Fibroblast of the conjunctiva (primary cell): ENCODE measurements at regions not wholly inside any gene's neighbourhood (a gene's known extent, or its start where the extent isn't known, plus 50 kb on each side); places are given as distances from the start of the nearest gene placed in this dataset.
"Not testable (repeated sequence)": the region's sequence is repeated elsewhere in the genome, so short reads cannot be mapped to it uniquely, and the experiment has no call there.

Source experiments
- DNase-seq: peaks from one replicate; pipeline ENCODE4 v3.0.0-alpha.2; 2010; ENCODE audit warnings: low read depth

DNA sequence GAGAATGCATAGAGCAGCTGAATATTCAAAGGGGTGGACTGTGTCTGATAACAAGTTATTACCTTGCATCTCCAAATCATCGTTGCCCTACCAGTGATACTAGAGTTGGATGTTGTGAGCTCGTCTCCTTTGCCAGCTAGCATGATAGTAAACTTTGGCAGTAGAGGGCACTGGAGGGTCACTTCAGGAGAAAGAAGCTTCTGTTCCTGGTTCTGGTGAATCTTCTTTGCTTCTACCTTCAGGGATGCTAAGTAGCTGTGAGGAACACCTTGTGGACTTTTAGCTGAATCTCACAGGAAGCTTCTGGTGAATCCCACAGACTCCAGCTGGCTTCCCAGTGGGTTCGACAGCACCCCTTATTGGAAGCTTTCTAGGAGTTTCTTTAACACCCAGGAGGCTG lies 626.6 kb upstream of the SGCD start:
- no peak for DNase-seq

DNA sequence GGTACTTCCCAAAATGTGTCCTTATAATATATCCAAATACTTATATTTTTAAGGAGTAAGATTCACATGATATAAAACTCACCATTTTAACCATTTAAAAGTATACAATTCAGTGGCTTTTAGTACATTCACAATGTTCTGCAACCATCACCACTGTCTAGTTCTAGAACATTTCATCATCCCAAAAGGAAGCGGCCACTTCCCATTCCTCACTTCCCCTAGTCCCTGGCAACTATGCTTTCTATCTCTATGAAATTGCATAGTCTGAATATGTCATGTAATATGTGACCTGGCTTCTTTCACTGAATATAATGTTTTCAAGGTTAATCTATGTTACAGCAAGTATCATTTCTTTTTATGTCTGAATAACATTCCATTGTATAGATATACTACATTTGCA lies 615.1 kb upstream of the SGCD start:
- no peak for DNase-seq

DNA sequence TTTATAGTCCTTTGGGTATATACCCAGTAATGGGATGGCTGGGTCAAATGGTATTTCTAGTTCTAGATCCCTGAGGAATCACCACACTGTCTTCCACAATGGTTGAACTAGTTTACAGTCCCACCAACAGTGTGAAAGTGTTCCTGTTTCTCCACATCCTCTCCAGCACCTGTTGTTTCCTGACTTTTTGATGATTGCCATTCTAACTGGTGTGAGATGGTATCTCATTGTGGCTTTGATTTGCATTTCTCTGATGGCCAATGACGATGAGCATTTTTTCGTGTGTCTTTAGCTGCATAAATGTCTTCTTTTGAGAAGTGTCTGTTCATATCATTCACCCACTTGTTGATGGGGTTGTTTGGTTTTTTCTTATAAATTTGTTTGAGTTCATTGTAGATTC lies 612.5 kb upstream of the SGCD start:
- DNase-seq, result not testable (repeated sequence)

DNA sequence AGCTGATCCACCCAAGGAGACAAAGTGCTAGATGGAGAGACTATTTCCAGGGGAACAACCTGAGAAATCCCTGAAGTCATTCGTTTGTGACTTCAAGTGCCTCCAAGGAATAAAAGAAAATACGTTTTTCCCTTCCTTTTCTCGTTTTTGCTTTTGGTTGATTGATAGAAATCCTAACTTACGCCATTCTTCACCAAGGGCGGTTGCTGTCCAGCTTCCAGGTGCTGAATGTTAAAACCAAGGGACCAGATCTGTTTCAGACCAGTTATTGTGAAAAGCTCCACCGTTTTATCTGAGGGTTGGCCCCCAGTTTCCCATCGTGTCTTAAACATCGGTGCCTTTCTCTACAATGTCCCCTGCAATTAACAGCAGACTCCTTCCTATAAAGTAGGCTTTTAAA lies 600.7 kb upstream of the SGCD start:
- no peak for DNase-seq

DNA sequence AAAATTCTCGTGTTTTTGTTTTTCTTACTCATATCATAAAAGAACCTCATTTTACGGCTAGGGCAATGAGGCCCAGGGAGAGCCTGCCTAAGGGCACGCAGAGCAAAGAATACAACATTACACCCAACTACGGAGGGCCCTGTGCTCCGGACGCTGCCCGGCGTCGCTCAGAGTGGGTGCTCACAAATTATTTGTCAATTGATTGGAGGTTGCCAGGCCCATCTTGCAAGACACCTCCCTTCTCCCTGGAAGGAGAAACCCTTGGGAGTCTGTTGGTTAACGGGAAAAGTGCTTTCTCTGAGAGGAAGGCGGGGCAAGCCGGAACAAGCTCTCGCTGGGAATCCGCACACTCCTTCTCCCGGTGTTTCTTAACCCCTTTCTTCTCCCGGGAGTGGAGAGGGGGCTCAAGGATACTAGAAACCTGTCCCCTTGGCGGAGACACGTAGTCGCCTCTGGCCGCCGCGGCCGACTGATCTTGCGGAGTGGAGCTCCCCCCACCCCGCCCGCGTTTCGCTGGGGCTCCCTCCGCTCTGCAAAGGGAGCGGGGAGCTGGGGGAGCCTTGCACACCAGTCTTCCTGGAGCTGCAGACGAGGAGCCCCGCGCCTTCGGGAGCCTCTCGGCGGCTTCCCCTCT lies 599.3 kb upstream of the SGCD start:
- DNase-seq, result no peak

DNA sequence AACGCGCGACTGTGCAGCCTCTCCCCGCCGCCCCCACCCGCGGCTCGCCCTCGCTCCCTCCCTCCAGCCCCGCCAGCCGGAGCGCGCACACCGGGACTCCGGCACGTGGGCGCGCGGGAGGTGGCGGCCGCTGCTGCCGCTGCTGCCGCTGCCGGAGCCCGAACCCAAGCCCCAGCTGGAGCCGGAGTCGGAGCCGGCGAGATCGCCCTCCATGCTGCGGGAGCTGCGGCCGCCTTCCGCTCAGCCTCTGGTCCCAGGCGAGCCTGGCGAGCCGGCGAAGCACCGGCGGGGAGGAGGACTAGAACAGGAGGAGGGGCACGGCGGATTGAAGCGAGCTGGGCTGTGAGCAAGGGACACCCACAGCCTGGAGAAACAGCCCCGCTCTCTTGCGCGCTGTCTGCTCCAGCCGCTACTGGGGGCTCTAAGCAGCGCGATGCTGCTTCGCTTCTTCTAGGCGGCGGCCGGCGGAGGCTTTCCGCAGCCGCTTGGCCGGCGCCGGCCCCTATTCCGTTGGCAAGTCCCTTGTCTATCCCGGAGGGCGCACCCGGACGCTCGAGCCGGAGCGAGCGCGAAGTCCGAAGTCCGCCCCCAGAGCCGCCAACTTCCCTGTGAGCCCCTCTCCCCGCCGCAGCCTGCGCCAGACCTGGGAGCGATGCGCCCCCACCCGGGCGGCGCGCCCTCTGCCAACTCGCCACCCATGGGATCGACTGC lies 598.7 kb upstream of the SGCD start:
- DNase-seq, result no peak

DNA sequence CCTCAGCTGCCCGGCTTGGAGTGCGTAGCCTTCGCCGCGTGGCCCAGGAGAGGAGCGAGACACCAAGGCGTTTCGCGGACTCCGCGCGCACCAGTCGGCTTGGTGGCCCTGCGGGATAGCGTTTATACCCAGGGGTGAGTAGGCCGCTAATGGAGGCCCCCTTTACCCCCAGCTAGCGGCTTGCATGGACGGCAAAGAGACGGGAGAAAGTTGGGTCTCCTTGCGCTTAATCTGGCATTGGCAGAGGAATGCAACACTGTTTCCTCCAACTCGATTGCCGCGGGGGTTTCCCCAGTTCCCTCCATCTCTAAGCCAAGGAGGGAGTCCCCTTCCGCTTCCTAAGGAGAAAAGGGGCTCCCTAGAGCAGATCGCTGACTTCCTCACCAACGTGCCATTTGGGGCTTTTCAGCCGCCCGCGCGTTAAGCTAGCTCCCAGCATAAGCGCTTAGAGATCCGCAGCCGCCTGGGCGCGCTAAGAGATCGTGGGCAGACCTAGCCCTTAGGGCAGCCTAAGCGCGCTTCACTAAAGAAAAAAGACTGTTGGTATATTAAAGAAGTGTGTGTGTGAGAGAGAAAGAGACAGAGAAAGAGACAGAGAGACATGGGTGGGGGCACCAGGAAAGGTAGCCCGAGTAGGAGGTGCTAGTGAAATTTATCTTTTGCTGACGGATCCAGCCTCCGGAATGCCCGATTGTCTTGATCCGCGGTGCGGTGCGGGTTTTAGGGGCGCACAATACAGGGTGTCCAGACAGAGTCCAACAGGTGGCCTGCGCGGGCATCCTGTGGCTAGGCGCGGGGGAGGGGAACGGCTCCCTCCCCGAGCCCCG lies 597.9 kb upstream of the SGCD start:
- no peak for DNase-seq

DNA sequence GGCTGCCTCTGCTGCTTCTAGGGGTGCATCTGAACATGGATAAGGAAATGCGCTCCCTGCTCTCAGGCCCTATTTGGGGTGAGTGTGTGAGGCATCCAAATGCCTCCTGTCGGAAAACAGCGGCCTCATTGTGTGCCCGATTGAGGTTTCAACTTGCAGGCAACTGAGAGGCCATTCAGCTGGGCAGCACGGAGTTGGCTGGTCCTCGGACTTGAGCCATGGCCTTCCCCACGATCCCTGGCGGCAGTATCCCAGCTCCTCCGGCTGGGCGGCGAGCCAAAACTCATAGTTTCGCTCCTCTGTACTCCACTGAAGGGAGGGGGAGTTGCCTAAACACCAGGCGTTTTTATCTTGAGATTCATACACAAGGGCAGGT lies 597.3 kb upstream of the SGCD start:
- DNase-seq, result no peak

DNA sequence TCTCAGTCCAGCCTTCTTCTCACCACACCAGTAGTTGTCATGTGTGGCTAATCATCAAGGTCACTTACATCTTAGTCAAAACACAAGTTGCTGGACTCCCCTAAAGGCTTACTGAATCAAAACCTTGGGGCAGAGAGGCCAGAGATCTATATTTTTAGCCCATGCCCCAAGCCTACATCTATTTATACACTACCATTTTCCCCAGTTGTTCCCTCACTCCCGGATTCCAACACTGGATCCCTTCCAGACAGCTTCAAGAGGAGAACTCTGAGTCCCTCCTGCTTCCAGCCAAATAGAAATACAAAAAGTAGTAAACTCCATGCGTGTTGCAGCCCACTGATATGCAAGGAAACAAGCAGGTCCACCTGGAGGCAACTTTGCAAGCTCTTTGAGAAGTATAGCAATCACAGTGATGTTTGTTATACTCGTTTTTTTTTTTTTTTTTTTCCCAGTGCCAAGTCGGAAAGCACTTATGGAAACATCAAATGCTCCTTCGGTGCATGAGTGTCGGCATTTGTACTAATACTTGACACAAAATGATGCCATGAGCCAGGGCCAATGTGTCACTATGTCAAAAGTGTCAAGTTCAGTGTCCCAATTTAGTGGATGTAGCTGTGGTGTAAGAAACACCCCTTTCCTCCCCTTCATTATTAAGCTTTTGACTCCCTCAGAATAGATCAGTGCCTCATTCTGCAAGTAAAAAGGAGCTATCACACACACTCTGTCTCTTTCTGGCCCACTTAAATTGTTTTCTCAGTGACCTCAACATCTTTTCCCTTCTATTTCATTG lies 594.2 kb upstream of the SGCD start:
- DNase-seq, result no peak

DNA sequence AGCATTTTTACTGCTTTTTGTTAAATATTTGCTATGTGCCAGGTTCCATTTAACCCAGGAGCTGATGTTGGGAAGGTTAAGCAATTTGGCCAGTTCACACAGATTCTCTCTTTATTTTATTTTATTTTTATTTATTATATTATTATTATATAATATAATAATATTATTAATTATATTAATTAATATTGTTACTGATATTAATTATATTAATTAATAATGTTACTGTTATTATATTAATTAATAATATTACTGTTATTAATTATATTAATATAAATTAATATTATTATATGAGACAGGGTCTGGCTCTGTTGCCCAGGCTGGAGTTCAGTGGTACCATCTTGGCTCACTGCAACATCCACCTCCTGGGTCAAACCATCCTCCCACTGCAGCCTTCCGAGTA lies 593.0 kb upstream of the SGCD start:
- DNase-seq, result no peak

DNA sequence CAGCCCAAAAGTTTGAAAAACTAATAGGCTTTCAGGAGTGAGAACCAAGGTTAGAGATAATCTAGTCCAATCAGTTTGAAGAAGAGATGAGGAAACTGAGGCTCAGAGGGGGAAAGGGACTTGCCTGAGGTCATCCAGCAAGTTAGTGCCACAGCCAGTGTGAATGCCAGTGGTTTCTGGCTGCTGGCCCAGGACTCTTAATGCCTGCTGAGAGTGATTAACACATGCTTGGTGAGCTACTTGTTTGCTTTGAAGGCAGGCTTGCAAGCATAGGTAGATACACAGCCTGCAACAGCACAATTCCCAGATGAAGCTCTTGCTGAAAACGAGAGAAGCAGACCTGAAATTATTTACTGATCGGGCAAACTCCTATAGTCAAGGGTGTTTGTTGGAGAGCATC lies 591.6 kb upstream of the SGCD start:
- DNase-seq, result no peak

DNA sequence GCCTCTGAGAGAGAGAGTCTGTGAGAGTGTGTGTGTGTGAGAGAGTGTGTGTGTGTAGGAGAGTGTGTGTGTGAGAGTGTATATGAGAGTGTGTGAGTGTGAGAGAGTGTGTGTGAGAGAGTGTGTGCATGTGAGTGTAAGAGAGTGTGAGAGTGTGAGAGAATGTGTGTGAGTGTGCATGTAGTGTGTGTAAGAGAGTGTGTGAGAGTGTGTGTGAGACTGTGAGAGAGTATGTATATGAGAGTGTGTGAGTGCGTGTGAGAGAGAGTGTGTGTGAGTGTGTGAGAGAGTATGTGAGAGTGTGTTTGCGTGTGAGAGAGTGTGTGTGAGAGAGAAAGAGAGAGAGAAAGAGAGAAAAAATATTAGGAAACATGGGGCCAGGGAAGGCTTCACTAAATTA lies 588.3 kb upstream of the SGCD start:
- no peak for DNase-seq

DNA sequence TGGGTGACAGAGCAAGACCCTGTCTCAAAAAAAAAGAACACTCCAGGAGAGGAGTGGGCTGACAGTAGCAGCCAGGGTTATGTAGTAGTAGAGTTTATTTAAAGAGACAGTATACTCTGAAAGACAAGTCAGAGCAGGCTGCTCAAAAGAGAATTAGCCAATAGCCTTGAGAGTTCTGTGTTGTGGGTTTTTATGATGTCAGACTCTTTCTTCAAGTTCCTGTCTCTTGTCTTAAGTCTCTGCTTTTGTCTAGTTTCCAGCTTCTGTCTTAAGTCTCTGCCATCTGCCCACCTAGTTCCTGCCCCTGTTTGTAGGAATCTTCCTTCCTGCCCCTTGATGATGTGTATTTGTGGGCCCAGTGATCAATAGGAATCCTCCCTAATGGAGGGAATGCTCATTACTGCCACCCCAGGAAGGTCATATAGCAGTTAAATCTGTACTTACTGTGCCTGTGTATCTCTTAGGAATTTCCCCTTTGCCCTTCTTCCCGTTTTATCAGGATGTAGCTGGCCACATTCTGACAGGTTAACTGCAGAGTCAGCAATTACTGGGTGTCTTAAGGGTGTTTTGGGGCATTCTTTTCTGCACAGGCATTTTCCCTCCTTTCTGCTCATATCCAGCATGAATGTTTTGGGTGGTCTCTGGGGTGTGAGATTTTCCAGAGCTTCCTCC lies 580.5 kb upstream of the SGCD start:
- no peak for DNase-seq

DNA sequence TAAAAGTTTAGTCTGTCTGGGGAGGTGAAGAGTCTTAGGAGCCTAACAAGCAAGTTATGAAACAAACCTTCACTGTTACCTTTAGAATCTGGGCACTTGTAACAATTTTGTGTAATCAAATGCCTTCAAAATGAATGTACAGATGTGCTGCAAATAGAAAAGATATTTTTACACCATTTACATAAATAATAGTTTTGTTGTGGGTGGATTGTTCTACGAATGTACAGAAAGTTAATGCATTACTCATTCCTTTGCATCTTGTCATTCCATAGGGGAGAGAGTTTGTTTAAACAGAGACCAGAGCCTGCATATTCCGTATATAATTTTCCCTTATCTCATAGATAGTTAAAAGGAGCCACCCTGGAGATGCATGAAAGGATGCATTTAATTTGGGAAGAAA lies 576.9 kb upstream of the SGCD start:
- no peak for DNase-seq

DNA sequence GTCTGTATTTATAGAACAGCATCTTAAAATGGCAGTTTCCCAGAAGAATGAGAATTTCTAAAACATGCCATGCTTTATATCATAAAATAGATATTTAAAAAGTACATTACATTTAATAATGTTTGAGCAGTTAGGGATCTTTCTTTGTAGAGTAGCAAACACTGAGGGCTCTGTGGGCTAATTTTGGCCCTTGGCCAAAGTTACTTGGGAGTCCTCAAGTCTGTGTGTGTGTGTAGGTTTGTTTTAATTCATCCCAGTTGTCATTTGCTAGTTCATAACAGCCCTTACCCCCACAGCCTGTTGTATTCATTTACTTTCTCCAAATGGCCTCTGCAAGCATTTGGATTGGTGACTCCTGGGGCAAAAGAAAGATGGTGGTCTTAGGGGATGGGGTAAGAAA lies 576.4 kb upstream of the SGCD start:
- DNase-seq, result no peak

DNA sequence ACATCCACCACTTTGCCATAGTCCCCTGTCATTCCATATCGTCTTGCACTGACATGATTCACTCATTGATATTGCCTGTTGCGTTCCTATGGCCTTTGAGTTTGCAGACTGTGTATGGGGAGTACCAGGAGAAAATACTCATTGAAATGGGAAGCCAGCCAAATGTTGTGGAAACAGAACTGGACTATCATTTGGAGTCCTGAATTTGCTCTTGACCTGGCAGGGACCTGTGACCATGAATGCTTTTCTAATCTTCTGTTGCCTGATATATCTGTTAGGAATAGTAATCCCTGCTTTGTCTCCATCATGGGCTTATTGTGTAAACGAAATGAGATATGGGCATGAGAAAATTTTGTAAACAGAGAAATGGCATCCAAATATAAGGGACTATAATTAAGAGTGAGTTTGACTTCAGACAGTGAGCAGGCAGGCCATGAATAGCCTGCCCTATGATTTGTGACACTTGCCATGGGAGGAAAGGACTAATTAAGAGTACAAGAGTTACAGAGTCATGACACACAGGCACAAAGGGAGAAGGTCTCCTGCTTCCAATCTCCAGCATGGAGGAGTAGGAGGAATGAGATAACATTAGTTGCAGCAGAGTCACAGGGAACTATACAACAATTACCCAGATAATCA lies 572.9 kb upstream of the SGCD start:
- no peak for DNase-seq

DNA sequence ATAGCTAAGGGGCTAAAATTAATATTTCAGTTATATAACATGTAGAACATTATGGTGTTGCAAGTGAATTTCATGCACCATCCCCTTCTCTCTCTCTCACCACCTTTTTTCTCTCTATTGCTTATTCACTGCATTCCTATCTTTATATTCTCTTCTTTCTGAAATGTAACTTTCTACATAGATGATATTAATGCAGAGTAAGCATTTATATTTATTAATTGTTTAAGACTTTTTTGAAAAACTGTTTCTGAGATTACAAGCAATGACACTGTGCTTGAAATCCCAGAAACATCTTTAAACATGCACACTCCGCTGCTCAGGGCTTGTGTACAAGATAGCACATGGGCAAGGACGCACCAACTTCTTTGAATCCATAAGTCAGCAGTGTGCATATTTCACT lies 567.7 kb upstream of the SGCD start:
- no peak for DNase-seq

DNA sequence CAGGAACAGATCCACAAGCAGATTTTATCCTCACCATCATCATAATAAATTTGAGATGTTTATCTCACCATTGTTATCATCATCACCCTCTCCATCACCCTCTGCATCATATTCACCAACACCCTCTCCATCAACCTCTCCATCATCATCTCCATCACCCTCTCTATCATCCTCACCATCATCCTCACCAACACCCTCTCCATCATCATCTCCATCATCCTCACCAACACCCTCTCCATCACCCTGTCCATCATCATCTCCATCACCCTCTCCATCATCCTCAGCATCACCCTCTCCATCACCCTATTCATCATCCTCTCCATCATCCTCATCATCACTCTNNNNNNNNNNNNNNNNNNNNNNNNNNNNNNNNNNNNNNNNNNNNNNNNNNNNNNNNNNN lies 567.0 kb upstream of the SGCD start:
- DNase-seq, result no peak

DNA sequence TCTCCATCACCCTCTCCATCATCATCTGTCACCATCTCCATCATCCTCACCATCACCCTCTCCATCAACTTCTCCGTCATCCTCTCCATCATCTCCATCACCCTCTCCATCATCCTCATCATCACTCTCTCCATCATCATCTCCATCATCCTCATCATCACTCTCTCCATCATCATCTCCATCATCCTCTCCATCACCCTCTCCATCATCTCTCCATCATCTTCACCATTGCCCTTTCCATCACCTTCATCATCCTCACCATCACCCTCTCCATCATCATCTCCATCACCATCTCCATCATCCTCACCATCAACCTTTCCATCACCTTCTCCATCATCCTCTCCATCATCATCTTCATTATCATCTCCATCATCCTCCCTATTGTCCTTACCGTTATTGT lies 565.5 kb upstream of the SGCD start:
- DNase-seq, result no peak

DNA sequence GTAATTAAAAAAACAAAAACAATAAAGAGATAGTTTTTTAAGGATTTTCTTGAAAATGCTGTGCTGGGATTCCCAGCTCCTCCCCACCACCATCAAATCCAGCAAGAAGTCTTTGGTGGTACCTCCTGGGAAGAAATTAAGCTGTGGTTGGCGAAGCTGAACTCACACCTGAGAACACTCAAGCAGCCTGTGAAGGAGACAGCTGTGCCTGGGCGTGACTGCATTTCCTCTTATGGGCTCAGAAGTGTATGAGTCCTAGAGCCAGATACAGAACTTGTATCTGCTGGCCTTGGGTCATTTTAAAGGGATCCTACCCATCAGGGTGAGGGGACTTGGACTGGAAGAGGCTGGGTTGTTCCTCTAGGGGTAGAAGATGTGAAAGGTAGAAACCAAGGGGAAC lies 561.2 kb upstream of the SGCD start:
- DNase-seq, result no peak

DNA sequence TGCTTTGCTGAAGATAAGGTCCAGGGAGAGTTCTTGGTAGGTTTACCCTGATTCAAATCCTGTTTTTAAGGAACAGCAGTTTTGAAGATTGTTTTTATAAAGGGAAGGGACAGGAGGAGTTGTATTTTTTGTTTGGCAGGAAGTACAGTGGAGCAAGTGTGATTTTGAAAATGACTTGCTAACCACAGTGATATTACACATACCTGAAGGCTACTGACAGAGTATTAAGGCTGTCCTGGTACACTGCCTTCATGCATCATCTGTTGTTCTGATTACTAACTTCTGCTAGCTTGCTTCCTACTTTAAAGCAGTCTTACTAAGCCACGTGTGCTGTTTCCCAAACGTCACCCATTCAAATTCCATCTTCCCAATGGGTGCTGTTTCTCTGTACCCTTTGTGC lies 559.5 kb upstream of the SGCD start:
- DNase-seq, result no peak

DNA sequence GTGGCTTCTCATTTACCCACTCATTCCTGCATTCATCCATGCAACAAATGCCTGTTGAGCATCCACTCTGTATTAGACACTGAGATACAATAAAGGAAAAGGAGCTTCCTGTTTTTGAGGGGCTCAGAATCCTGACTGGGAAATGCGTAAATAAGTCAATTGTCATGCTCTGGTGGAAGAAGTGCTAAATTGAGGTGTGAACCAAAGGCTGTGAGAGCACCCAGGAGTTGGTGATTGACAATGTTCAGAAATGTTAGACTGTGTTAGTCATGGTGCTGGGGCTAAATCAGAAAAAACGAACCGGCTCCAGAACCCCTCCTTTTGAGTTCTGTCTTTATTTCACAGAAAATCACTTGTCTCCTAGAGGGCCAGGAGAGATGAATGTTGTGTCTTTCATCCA lies 558.6 kb upstream of the SGCD start:
- DNase-seq, result no peak
